GM04503 (cell line): ENCODE measurements at regions not wholly inside any gene's neighbourhood (a gene's known extent, or its start where the extent isn't known, plus 50 kb on each side); places are given as distances from the start of the nearest gene placed in this dataset.

Experiments used
- DNase-seq: peaks from one replicate; pipeline ENCODE4 v3.0.0-alpha.2; 2012; ENCODE audit warnings: low read depth

- DNase-seq = no peak
These were observed 688.4 kb downstream of the REEP3 start for GRCh38 chr10:64209561-64209960.

GRCh38 chr10:64210211-64210610, 689.0 kb downstream of the REEP3 start:
- DNase-seq = no peak

GRCh38 chr10:64211466-64211865, 690.3 kb downstream of the REEP3 start:
- DNase-seq = no peak

GRCh38 chr10:64215088-64215487, 693.9 kb downstream of the REEP3 start:
- no peak for DNase-seq

- no peak for DNase-seq
These were observed 698.2 kb downstream of the REEP3 start for GRCh38 chr10:64219271-64220025.

GRCh38 chr10:64234489-64234888, 713.3 kb downstream of the REEP3 start:
- DNase-seq = no peak

- DNase-seq = no peak
These were observed 736.5 kb downstream of the REEP3 start for GRCh38 chr10:64257704-64258103.

GRCh38 chr10:64261092-64261491, 739.9 kb downstream of the REEP3 start:
- DNase-seq = no peak

- no peak for DNase-seq
These were observed 740.5 kb downstream of the REEP3 start for GRCh38 chr10:64261676-64262075.

GRCh38 chr10:64265961-64266360, 744.8 kb downstream of the REEP3 start:
- no peak for DNase-seq

- DNase-seq = no peak
These were observed 750.3 kb downstream of the REEP3 start for GRCh38 chr10:64271508-64271907.

- no peak for DNase-seq
These were observed 750.8 kb downstream of the REEP3 start for GRCh38 chr10:64271983-64272382.

- no peak for DNase-seq
These were observed 753.8 kb downstream of the REEP3 start for GRCh38 chr10:64275001-64275400.

GRCh38 chr10:64275774-64276173, 754.6 kb downstream of the REEP3 start:
- no peak for DNase-seq

GRCh38 chr10:64277536-64277935, 756.3 kb downstream of the REEP3 start:
- DNase-seq = no peak

GRCh38 chr10:64283621-64284020, 762.4 kb downstream of the REEP3 start:
- no peak for DNase-seq

- DNase-seq = no peak
These were observed 765.3 kb downstream of the REEP3 start for GRCh38 chr10:64286533-64286932.

- DNase-seq = no peak
These were observed 767.2 kb downstream of the REEP3 start for GRCh38 chr10:64288404-64288803.

- no peak for DNase-seq
These were observed 782.4 kb downstream of the REEP3 start for GRCh38 chr10:64303566-64303965.

GRCh38 chr10:64306729-64307327, 785.6 kb downstream of the REEP3 start:
- DNase-seq = no peak

GRCh38 chr10:64312876-64313275, 791.7 kb downstream of the REEP3 start:
- DNase-seq = no peak

GRCh38 chr10:64313967-64314366, 792.8 kb downstream of the REEP3 start:
- DNase-seq = no peak

GRCh38 chr10:64316416-64316815, 795.2 kb downstream of the REEP3 start:
- DNase-seq = no peak

- DNase-seq = no peak
These were observed 795.6 kb downstream of the REEP3 start for GRCh38 chr10:64316833-64317232.
